Nephron progenitor cell (in vitro differentiated cells): ENCODE measurements at regions not wholly inside any gene's neighbourhood (a gene's known extent, or its start where the extent isn't known, plus 50 kb on each side); places are given as distances from the start of the nearest gene placed in this dataset.

Experiments
- DNase-seq: peaks from one replicate; pipeline ENCODE4 v3.0.0; 2021
- H3K27ac Mint-ChIP-seq: 2 replicates; pipeline ENCODE4 v1.8.0; 2021; ENCODE audit warnings: mild to moderate bottlenecking, moderate library complexity, mixed read lengths
- H3K27me3 Mint-ChIP-seq: 2 replicates; pipeline ENCODE4 v1.8.0; 2021; ENCODE audit warnings: mild to moderate bottlenecking, low read depth, mixed read lengths; ENCODE audit not compliant: poor library complexity
- H3K36me3 Mint-ChIP-seq: 2 replicates; pipeline ENCODE4 v1.8.0; 2021; ENCODE audit warnings: low read depth, mixed read lengths
- H3K4me1 Mint-ChIP-seq: 2 replicates; pipeline ENCODE4 v1.8.0; 2021; ENCODE audit warnings: mixed read lengths
- H3K4me3 Mint-ChIP-seq: 2 replicates; pipeline ENCODE4 v1.8.0; 2021; ENCODE audit warnings: mild to moderate bottlenecking, moderate library complexity, mixed read lengths
- H3K9me3 Mint-ChIP-seq: 2 replicates; pipeline ENCODE4 v1.8.0; 2021; ENCODE audit warnings: mild to moderate bottlenecking, moderate library complexity, mixed read lengths
- CTCF ChIP-seq: fragments of 200-600 bp; sonication (generic); IDR thresholded peaks from 2 replicates; pipeline ENCODE4 v1.5.0; 2021; ENCODE audit warnings: antibody characterized with exemption

- no peak overlapping the region for H3K4me3 Mint-ChIP-seq
- no peak for TF ChIP-seq CTCF
- H3K36me3 Mint-ChIP-seq: no peaks in the 10 kb centered on the region
- H3K27me3 Mint-ChIP-seq: peaks cover 13% of the 10 kb centered on the region
- peak overlapping the region; percentile 36 for H3K27ac Mint-ChIP-seq
- H3K9me3 Mint-ChIP-seq: peaks cover 4% of the 10 kb centered on the region
- no peak for DNase-seq
- H3K4me1 Mint-ChIP-seq: peaks cover 11% of the 10 kb centered on the region
Measured at GRCh38 chr18:7358989-7359726, 128.3 kb downstream of the LRRC30 start.

- DNase-seq: no peak
- Mint-ChIP-seq H3K36me3 (no peaks in the 10 kb centered on the region), H3K4me3 (no peak overlapping the region), H3K4me1 (peaks cover 11% of the 10 kb centered on the region), H3K27ac (no peak overlapping the region), H3K27me3 (peaks cover 13% of the 10 kb centered on the region), H3K9me3 (peaks cover 9% of the 10 kb centered on the region)
- no peak for TF ChIP-seq CTCF
Measured at GRCh38 chr18:7360606-7361170, 129.8 kb downstream of the LRRC30 start.

- Mint-ChIP-seq H3K27ac (no peak overlapping the region), H3K27me3 (peaks cover 9% of the 10 kb centered on the region), H3K9me3 (peaks cover 9% of the 10 kb centered on the region), H3K4me1 (peaks cover 21% of the 10 kb centered on the region), H3K4me3 (no peak overlapping the region), H3K36me3 (no peaks in the 10 kb centered on the region)
- no peak for DNase-seq
- no peak for TF ChIP-seq CTCF
Measured at GRCh38 chr18:7363338-7363737, 132.4 kb downstream of the LRRC30 start.

GRCh38 chr18:7366597-7366996, 135.7 kb downstream of the LRRC30 start:
- no peak for TF ChIP-seq CTCF
- Mint-ChIP-seq H3K36me3 (no peaks in the 10 kb centered on the region), H3K27ac (no peak overlapping the region), H3K9me3 (peaks cover 5% of the 10 kb centered on the region), H3K4me3 (no peak overlapping the region), H3K4me1 (peaks cover 21% of the 10 kb centered on the region), H3K27me3 (no peaks in the 10 kb centered on the region)
- DNase-seq: no peak

- Mint-ChIP-seq H3K9me3 (peaks cover 5% of the 10 kb centered on the region), H3K27me3 (no peaks in the 10 kb centered on the region), H3K4me1 (peaks cover 21% of the 10 kb centered on the region), H3K36me3 (no peaks in the 10 kb centered on the region), H3K27ac (no peak overlapping the region), H3K4me3 (no peak overlapping the region)
- no peak for DNase-seq
- TF ChIP-seq CTCF: no peak
Measured at GRCh38 chr18:7367336-7367735, 136.4 kb downstream of the LRRC30 start.

GRCh38 chr18:7369006-7369405, 138.1 kb downstream of the LRRC30 start:
- no peak for TF ChIP-seq CTCF
- no peak overlapping the region for H3K27ac Mint-ChIP-seq
- DNase-seq: no peak

More at GRCh38 chr18:7369006-7369405, 138.1 kb downstream of the LRRC30 start:
- peaks cover 6% of the 10 kb centered on the region for H3K9me3 Mint-ChIP-seq
- peaks cover 26% of the 10 kb centered on the region for H3K4me1 Mint-ChIP-seq
- H3K4me3 Mint-ChIP-seq: no peak overlapping the region
- H3K36me3 Mint-ChIP-seq: no peaks in the 10 kb centered on the region
- H3K27me3 Mint-ChIP-seq: no peaks in the 10 kb centered on the region
